ENCODE measurements at regions not wholly inside any gene's neighbourhood (a gene's known extent, or its start where the extent isn't known, plus 50 kb on each side); places are given as distances from the start of the nearest gene placed in this dataset.

DNA sequence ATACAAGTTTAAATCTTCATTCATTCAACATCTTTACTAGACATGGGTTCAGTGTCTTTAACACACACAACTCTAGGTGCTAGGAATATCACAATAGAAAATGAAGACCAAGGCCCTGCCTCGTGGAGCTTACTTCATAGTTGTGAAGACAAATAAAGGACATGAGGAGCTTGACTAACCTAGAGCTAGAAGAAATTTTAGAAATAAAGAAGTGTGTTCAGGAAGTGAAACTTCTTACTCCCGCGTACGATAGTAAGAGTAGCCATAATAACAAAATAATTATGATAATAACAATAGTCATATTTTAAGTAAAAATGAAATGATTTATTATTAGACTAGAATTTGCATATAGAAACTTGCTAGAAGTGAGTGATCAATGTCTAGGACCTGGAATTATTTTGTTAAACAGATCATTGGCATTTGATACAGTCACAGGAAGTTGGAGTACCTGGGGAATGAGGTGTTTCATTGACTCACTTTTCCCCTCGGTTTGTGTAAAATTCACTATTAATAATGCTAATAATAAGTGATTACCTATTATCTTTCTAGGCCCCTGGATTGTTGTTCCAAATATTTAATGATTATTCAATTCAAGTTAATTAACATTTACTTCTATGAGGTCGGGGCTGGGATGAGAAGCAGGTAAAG lies 331.3 kb downstream of the NSG2 start:
- DNase-seq (ENCODE audit: insufficient read length, low spot score) = no peak
- TF ChIP-seq, protein P1, sequence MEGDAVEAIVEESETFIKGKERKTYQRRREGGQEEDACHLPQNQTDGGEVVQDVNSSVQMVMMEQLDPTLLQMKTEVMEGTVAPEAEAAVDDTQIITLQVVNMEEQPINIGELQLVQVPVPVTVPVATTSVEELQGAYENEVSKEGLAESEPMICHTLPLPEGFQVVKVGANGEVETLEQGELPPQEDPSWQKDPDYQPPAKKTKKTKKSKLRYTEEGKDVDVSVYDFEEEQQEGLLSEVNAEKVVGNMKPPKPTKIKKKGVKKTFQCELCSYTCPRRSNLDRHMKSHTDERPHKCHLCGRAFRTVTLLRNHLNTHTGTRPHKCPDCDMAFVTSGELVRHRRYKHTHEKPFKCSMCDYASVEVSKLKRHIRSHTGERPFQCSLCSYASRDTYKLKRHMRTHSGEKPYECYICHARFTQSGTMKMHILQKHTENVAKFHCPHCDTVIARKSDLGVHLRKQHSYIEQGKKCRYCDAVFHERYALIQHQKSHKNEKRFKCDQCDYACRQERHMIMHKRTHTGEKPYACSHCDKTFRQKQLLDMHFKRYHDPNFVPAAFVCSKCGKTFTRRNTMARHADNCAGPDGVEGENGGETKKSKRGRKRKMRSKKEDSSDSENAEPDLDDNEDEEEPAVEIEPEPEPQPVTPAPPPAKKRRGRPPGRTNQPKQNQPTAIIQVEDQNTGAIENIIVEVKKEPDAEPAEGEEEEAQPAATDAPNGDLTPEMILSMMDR (IDR thresholded peaks at IDR 0.05; ENCODE audit: insufficient read depth, missing control alignments) = no peak
- no peak for FAIRE-seq

DNA sequence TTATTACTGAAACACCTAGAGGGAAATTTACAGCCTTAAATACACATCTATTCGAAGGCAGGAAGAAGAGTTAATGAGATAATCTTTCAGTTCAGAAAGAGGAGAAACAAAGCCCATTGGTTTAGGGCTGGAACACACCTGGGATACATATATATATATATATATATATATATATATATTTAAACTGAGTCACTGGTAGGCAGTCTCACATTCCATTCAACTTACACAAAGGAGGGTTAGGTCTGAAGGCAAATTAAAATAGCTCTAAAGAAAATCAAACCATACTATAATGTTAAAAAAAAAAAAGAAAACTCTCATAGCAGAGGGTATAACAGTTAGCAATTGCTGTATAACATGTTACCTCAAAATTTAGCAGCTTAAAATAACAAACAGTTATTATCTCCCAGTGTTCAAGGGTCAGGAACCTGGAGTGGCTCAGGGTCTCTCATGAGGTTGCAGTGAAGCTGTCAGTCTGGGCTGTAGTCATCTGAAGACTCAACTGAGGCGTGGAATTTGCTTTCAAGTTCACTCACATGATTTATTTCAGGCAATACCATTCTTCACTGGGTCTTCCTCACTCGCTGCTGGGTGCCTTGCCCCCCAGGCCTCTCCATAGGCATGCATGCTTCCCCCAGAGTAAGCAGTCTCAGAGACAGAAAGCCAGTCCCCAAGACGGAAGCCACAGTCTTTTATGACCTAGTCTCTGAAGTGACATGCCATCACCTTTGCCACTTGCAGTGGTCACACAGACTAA lies 332.8 kb downstream of the NSG2 start:
- DNase-seq (ENCODE audit: insufficient read length, low spot score) (no peak), FAIRE-seq (no peak)
- TF ChIP-seq, protein P1 (IDR thresholded peaks at IDR 0.05; ENCODE audit: insufficient read depth, missing control alignments) = no peak

DNA sequence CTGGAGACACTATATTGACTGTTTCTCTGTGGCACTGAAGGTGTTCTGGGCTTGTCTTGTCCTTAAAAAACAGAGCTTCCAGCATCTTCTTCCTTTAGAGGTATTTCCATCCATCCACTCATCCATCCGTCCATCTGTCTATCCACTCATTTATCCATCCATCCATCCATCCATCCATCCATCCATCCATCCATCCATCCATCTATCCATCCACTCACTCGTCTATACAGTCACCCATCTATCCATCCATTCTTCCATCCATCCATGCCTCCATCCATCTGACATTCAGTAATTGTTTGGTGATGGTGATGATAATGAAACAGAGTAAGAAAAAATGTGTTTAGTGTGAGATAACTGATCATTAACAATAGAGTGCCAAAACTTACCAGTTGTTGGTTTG lies 334.8 kb downstream of the NSG2 start:
- TF ChIP-seq, protein P1 (IDR thresholded peaks at IDR 0.05; ENCODE audit: insufficient read depth, missing control alignments) = no peak
- no peak for FAIRE-seq
- DNase-seq (ENCODE audit: insufficient read length, low spot score) = no peak

DNA sequence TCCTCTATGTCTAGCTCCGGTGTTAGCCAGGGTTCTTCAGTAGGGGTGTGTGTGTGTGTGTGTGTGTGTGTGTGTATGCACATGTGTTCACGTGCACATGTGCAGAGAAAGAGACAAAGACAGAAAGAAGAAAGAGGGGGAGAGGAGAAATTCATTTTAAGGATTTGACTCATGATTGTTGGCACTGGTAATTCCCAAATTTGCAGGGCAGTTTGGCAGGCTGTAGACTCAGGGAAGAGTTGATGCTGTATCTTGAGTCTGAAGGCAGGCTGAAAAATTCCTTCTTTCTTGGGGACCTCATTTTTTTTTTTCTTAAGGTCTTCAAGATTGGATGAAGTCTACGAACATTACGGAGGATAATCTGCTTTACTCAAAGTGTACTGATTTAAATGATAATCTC lies 335.7 kb downstream of the NSG2 start:
- TF ChIP-seq, protein P1 (IDR thresholded peaks at IDR 0.05; ENCODE audit: insufficient read depth, missing control alignments) = no peak
- FAIRE-seq = no peak
- DNase-seq (ENCODE audit: insufficient read length, low spot score) = no peak

DNA sequence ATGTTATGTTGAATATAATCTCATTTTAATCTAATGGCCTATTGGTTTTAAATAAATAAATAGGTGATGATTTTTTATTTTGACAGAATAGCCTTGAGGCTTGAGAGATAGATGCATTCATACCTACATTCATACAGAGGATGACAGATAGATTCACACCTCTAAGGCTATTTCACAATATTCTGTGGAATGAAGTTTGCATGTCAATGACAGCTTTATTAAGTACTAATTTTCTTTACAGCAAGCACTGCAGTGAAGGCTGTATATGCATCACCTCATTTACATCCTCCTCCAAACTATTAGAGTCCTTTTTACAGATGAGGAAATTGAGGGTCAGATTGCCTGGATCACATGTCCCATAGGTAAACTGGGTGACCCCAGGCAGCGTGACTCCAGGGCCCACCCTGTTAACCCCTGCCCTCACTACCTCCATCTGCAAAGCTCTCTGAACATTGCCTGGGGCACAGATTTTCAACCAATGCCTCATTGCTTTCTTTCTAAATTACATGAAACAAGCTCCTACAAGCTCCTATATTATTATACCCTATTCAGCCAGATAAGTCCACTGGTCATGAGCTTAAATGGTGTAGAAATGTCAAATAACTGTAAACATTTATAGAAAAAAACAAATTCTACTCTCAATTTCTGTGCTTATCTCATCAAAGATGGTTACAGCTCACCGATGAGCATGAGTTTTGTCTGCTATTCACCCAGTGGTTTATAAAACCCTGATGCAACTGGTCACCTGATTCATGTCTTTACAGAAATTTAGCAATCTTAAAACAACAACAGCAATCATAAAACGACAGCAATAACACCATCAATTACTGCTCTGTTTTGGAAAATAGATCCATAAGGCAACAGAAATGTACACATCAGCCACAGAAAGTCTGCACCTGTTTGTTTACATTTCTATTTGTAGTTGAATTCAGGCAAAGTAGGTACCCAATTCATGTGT lies 338.0 kb downstream of the NSG2 start:
- DNase-seq (ENCODE audit: insufficient read length, low spot score) (no peak), FAIRE-seq (no peak)
- TF ChIP-seq, protein P1 (IDR thresholded peaks at IDR 0.05; ENCODE audit: insufficient read depth, missing control alignments) = no peak

DNA sequence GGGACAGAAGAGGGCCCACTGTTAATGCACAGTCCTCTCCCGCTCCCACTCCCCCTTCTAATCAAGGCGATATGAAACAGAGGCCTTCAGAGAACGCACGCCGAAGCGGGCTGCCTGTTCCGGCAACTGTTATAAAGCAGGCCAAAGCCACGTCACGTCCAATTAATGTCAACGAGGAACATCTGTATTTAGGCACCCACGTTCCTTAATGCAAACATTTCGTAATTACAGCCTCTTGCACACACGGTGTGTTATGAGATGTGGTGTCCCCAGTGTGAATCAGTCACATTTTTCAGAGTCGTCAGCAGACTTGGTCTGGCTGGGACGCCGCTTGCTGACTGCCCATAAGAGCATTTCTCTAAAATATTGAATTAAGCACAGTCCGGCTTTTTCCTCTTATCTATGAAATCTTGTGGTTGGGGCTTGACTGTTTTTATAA lies 339.0 kb downstream of the NSG2 start:
- DNase-seq (ENCODE audit: insufficient read length, low spot score) (no peak), FAIRE-seq (no peak)
- TF ChIP-seq, protein P1 (IDR thresholded peaks at IDR 0.05; ENCODE audit: insufficient read depth, missing control alignments) = no peak

Data from D721Med (cell line).